Neural cell (in vitro differentiated cells): ENCODE measurements at regions not wholly inside any gene's neighbourhood (a gene's known extent, or its start where the extent isn't known, plus 50 kb on each side); places are given as distances from the start of the nearest gene placed in this dataset.

ENCODE experiments used
- H2AFZ ChIP-seq: fragments of 200-600, 300-800 bp; sonication (generic), shearing (Covaris generic); 2 replicates; pipeline ENCODE4 v1.6.0; 2014; ENCODE audit warnings: low read depth, mild to moderate bottlenecking, antibody characterized with exemption, low read length, moderate library complexity
- H3F3A ChIP-seq: fragments of 200-600 bp; shearing (Covaris generic); 2 replicates; pipeline ENCODE4 v1.6.1; 2016; ENCODE audit warnings: mild to moderate bottlenecking, moderate library complexity, mixed read lengths, antibody characterized with exemption, low read length; ENCODE audit not compliant: insufficient read depth, poor library complexity, severe bottlenecking
- H3K27ac ChIP-seq: fragments of 200-600, 300-800 bp; sonication (generic), shearing (Covaris generic); 2 replicates; pipeline ENCODE4 v1.5.1; 2014; ENCODE audit warnings: mild to moderate bottlenecking, low read length, moderate library complexity
- H3K27me3 ChIP-seq: fragments of 300-800, 200-600 bp; sonication (generic), shearing (Covaris generic); 2 replicates; pipeline ENCODE4 v1.6.0; 2014; ENCODE audit warnings: mild to moderate bottlenecking, low read depth, low read length, moderate library complexity; ENCODE audit not compliant: insufficient read depth
- H3K36me3 ChIP-seq: fragments of 300-800, 200-600 bp; sonication (generic), shearing (Covaris generic); 2 replicates; pipeline ENCODE4 v1.5.1; 2014; ENCODE audit warnings: mild to moderate bottlenecking, antibody characterized with exemption, low read length, moderate library complexity; ENCODE audit not compliant: insufficient read depth
- H3K4me2 ChIP-seq: fragments of 300-800, 200-600 bp; sonication (generic), shearing (Covaris generic); 2 replicates; pipeline ENCODE4 v1.6.0; 2014; ENCODE audit warnings: mild to moderate bottlenecking, low read length
- H3K4me3 ChIP-seq: fragments of 300-800, 200-600 bp; sonication (generic), shearing (Covaris generic); 2 replicates; pipeline ENCODE4 v1.5.1; 2014; ENCODE audit warnings: mild to moderate bottlenecking, low read length, moderate library complexity
- H3K79me2 ChIP-seq: fragments of 200-600 bp; shearing (Covaris generic); replicated peaks from 2 replicates; pipeline ENCODE4 v1.6.0; 2014; ENCODE audit warnings: mild to moderate bottlenecking, low read length, moderate library complexity; ENCODE audit not compliant: insufficient read depth
- H3K9ac ChIP-seq: fragments of 300-800, 200-600 bp; sonication (generic), shearing (Covaris generic); 2 replicates; pipeline ENCODE4 v1.6.1; 2016; ENCODE audit warnings: mild to moderate bottlenecking, low read length, mixed read lengths
- H3K9me2 ChIP-seq: fragments of 200-600 bp; shearing (Covaris generic); 2 replicates; pipeline ENCODE4 v1.6.1; 2016; ENCODE audit warnings: mild to moderate bottlenecking, low read length, mixed read lengths; ENCODE audit not compliant: insufficient read depth
- H3K9me3 ChIP-seq: fragments of 200-600, 300-800 bp; sonication (generic), shearing (Covaris generic); 2 replicates; pipeline ENCODE4 v1.6.1; 2016; ENCODE audit warnings: mild to moderate bottlenecking, mixed run types, low read length, moderate library complexity, mixed read lengths
- H4K20me1 ChIP-seq: fragments of 200-600 bp; shearing (Covaris generic); 2 replicates; pipeline ENCODE4 v1.6.1; 2016; ENCODE audit warnings: mild to moderate bottlenecking, mixed run types; ENCODE audit not compliant: insufficient read depth
- EP300 ChIP-seq: fragments of 450-650 bp; conservative IDR thresholded peaks from 2 replicates; pipeline ENCODE4 v1.6.1; 2014; ENCODE audit warnings: antibody characterized with exemption, mild to moderate bottlenecking, moderate library complexity; ENCODE audit not compliant: poor library complexity, severe bottlenecking
- EZH2 ChIP-seq: fragments of 200-600, 300-800 bp; shearing (Covaris generic), sonication (generic); IDR thresholded peaks from 2 replicates; pipeline ENCODE4 v1.6.1; 2014; ENCODE audit warnings: antibody characterized with exemption, low read length, borderline replicate concordance, mild to moderate bottlenecking; ENCODE audit not compliant: insufficient read depth, poor library complexity, severe bottlenecking
- MXI1 ChIP-seq: fragments of 450-650 bp; conservative IDR thresholded peaks from 2 replicates; pipeline ENCODE4 v1.6.1; 2014; ENCODE audit warnings: antibody characterized with exemption, mild to moderate bottlenecking; ENCODE audit not compliant: poor library complexity, severe bottlenecking
- POLR2AphosphoS5 ChIP-seq: IDR thresholded peaks from 2 replicates; pipeline ENCODE4 v1.6.1; 2012
- RAD21 ChIP-seq: fragments of 450-650 bp; conservative IDR thresholded peaks from 2 replicates; pipeline ENCODE4 v1.6.1; 2014; ENCODE audit warnings: antibody characterized with exemption, mild to moderate bottlenecking, moderate library complexity
- REST ChIP-seq: IDR thresholded peaks from 2 replicates; pipeline ENCODE4 v1.6.1; 2012; ENCODE audit warnings: borderline replicate concordance
- SMC3 ChIP-seq: fragments of 450-650 bp; conservative IDR thresholded peaks from 2 replicates; pipeline ENCODE4 v1.6.1; 2014; ENCODE audit warnings: antibody characterized with exemption, mild to moderate bottlenecking, moderate library complexity; ENCODE audit not compliant: poor library complexity
- TAF1 ChIP-seq: IDR thresholded peaks from 2 replicates; pipeline ENCODE4 v1.6.1; 2012; ENCODE audit warnings: low read depth
- TF ChIP-seq, protein P1 (sequence below): fragments of 450-650 bp; IDR thresholded peaks from 2 replicates; pipeline ENCODE4 v1.5.1; 2014; ENCODE audit warnings: antibody characterized with exemption, mild to moderate bottlenecking, moderate library complexity; ENCODE audit not compliant: poor library complexity, severe bottlenecking

DNA sequence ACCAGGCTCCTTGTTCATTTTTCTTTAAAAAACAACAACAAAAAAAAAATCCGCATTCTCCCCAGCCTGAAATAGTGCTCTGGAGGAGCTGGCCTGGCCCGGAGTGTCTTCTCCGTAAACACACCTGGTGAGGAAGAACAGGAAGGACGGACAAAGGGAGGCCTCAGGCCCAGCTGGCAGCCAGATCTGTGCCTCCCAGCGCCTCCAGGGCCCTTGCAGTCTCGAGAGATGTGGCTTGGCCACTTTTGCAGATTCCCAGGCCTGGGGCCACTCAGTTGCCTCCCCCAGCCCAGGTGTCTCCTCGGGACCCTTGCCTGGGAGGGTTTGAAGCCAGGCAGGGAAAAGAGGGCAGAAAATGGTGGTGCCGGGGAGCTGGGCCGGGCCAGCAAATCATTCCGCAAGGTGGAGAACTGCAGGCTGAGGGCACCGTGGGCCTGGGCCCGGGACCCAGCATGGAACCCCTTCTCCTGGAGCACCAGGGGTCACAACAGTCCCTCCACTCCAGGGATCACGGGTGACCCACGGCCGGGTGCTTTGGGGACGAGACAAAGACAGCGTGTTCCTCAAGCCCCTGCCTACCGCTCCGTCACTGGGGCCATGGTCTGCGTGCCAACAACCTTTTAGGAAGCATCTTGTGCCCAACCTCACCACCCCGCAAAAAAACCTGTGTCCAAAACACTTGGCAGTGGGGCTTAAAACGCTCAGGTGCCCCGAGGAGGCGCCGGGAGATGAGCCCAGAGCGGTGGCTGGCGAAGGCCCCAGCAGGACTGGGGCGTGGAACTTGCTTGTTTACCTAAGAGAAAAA is 67.1 kb upstream of the WNT7B start:
- H3K36me3 ChIP-seq = no peaks in the 10 kb centered on the region
- no peak overlapping the region for H2AFZ ChIP-seq
- no peaks in the 10 kb centered on the region for H3K9me2 ChIP-seq
- no peaks in the 10 kb centered on the region for H3F3A ChIP-seq
- no peak overlapping the region for H3K4me3 ChIP-seq
- H3K79me2 ChIP-seq = no peaks in the 10 kb centered on the region
- H3K9me3 ChIP-seq = no peaks in the 10 kb centered on the region
- no peak overlapping the region for H3K4me2 ChIP-seq
- peaks cover 93% of the 10 kb centered on the region for H3K27me3 ChIP-seq
- TF ChIP-seq REST = no peak
- TF ChIP-seq TAF1 = no peak
- TF ChIP-seq EZH2 = no peak
- TF ChIP-seq, protein P1, sequence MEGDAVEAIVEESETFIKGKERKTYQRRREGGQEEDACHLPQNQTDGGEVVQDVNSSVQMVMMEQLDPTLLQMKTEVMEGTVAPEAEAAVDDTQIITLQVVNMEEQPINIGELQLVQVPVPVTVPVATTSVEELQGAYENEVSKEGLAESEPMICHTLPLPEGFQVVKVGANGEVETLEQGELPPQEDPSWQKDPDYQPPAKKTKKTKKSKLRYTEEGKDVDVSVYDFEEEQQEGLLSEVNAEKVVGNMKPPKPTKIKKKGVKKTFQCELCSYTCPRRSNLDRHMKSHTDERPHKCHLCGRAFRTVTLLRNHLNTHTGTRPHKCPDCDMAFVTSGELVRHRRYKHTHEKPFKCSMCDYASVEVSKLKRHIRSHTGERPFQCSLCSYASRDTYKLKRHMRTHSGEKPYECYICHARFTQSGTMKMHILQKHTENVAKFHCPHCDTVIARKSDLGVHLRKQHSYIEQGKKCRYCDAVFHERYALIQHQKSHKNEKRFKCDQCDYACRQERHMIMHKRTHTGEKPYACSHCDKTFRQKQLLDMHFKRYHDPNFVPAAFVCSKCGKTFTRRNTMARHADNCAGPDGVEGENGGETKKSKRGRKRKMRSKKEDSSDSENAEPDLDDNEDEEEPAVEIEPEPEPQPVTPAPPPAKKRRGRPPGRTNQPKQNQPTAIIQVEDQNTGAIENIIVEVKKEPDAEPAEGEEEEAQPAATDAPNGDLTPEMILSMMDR = no peak
- TF ChIP-seq EP300 = no peak
- no peak for TF ChIP-seq SMC3
- TF ChIP-seq POLR2AphosphoS5 = no peak
- no peak for TF ChIP-seq MXI1
- no peak for TF ChIP-seq RAD21
- H3K9ac ChIP-seq = no peak overlapping the region
- no peak overlapping the region for H3K27ac ChIP-seq
- H4K20me1 ChIP-seq = no peaks in the 10 kb centered on the region

GRCh38 chr22:46044621-46045458 is 67.9 kb upstream of the WNT7B start:
- no peak overlapping the region for H3K4me2 ChIP-seq
- no peaks in the 10 kb centered on the region for H3K9me2 ChIP-seq
- no peak overlapping the region for H3K4me3 ChIP-seq
- H3K79me2 ChIP-seq = no peaks in the 10 kb centered on the region
- no peak for TF ChIP-seq SMC3
- TF ChIP-seq EZH2 = peak; percentile 58
- TF ChIP-seq EP300 = no peak
- no peak overlapping the region for H3K9ac ChIP-seq
- no peaks in the 10 kb centered on the region for H3F3A ChIP-seq
- H3K9me3 ChIP-seq = no peaks in the 10 kb centered on the region
- H3K27me3 ChIP-seq = peaks cover 92% of the 10 kb centered on the region
- H4K20me1 ChIP-seq = no peaks in the 10 kb centered on the region
- H3K27ac ChIP-seq = no peak overlapping the region
- no peak overlapping the region for H2AFZ ChIP-seq
- H3K36me3 ChIP-seq = no peaks in the 10 kb centered on the region
